ENCODE measurements at regions not wholly inside any gene's neighbourhood (a gene's known extent, or its start where the extent isn't known, plus 50 kb on each side); places are given as distances from the start of the nearest gene placed in this dataset.

GRCh38 chr6:163726037-163726695 lies 311.6 kb downstream of the QKI start (continued):
- TF ChIP-seq ZNF503 (CRISPR knock-in tag; IDR thresholded peaks at IDR 0.05): no peak
- TF ChIP-seq ZNF296 (CRISPR knock-in tag; conservative IDR thresholded peaks at IDR 0.05): no peak
- no peak for TF ChIP-seq RELA (CRISPR knock-in tag; IDR thresholded peaks at IDR 0.05)

- ATAC-seq: no peak
- H3K4me2 ChIP-seq (ENCODE audit: low read depth, low read length): no peak overlapping the region
- no peaks in the 10 kb centered on the region for H3K79me2 ChIP-seq (ENCODE audit: insufficient read depth, low read length)
- WGBS (ENCODE audit: low lambda C conversion rate): 44% methylated on average over 19 of the region's 19 CpGs
- no peak overlapping the region for H3K27ac ChIP-seq (ENCODE audit: extremely low read length, insufficient read depth, low read length)
- intact Hi-C loops (cut with micrococcal nuclease; ENCODE audit: unreplicated experiment): no loop called here
- H3K4me3 ChIP-seq (replicated peaks in 1 of 3; ENCODE audit: insufficient read depth in 1 of 3, low read depth in 2 of 3, low read length in 3 of 3): no peak overlapping the region
- peaks cover 0 to 62% of the 10 kb centered on the region in 2 experiments; a peak in 3 of 5 replicates for H3K27me3 ChIP-seq (ENCODE audit: control insufficient read depth in 1 of 2, insufficient read depth in 2 of 2, low read length in 2 of 2)
- H4K20me1 ChIP-seq (ENCODE audit: insufficient read depth, low read length): no peaks in the 10 kb centered on the region
- BruUV-seq (replicated peaks): no TSS peak
- TF ChIP-seq HMGXB4 (CRISPR knock-in tag; IDR thresholded peaks at IDR 0.05; ENCODE audit: borderline replicate concordance in 1 of 2, low read depth in 1 of 2) (no peak), ATF3 (CRISPR knock-in tag; IDR thresholded peaks at IDR 0.05) (no peak), ZSCAN31 (CRISPR knock-in tag; IDR thresholded peaks at IDR 0.05; ENCODE audit: low read depth) (no peak), ZFP36 (IDR thresholded peaks at IDR 0.05; ENCODE audit: borderline replicate concordance, low read depth, low read length, partially characterized antibody) (no peak), ZNF251 (CRISPR knock-in tag; IDR thresholded peaks at IDR 0.05) (no peak)
- TF ChIP-seq, protein P1, sequence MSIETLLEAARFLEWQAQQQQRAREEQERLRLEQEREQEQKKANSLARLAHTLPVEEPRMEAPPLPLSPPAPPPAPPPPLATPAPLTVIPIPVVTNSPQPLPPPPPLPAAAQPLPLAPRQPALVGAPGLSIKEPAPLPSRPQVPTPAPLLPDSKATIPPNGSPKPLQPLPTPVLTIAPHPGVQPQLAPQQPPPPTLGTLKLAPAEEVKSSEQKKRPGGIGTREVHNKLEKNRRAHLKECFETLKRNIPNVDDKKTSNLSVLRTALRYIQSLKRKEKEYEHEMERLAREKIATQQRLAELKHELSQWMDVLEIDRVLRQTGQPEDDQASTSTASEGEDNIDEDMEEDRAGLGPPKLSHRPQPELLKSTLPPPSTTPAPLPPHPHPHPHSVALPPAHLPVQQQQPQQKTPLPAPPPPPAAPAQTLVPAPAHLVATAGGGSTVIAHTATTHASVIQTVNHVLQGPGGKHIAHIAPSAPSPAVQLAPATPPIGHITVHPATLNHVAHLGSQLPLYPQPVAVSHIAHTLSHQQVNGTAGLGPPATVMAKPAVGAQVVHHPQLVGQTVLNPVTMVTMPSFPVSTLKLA (IDR thresholded peaks at IDR 0.05): peak; percentile 87
- TF ChIP-seq, protein P2, sequence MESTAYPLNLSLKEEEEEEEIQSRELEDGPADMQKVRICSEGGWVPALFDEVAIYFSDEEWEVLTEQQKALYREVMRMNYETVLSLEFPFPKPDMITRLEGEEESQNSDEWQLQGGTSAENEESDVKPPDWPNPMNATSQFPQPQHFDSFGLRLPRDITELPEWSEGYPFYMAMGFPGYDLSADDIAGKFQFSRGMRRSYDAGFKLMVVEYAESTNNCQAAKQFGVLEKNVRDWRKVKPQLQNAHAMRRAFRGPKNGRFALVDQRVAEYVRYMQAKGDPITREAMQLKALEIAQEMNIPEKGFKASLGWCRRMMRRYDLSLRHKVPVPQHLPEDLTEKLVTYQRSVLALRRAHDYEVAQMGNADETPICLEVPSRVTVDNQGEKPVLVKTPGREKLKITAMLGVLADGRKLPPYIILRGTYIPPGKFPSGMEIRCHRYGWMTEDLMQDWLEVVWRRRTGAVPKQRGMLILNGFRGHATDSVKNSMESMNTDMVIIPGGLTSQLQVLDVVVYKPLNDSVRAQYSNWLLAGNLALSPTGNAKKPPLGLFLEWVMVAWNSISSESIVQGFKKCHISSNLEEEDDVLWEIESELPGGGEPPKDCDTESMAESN (CRISPR knock-in tag; conservative IDR thresholded peaks at IDR 0.05): no peak
- CTCF ChIA-PET (ENCODE audit: low intra/inter-chr PET ratio, low total read pairs): no interaction called here
- in situ Hi-C loops (cut with HindIII; ENCODE audit: extremely low pct_ligation_motif_present, low pct_unique_long_range_greater_than_20kb): no loop called here
- no peak overlapping the region for H2AFZ ChIP-seq (ENCODE audit: low read length)
- H3K9ac ChIP-seq (ENCODE audit: insufficient read depth, low read depth, low read length): no peak overlapping the region
- FAIRE-seq: no peak
- H3K36me3 ChIP-seq (replicated peaks in 1 of 2; ENCODE audit: control insufficient read depth in 1 of 2, insufficient read depth in 2 of 2, low read length in 2 of 2): no peaks in the 10 kb centered on the region
- H3K4me1 ChIP-seq (ENCODE audit: insufficient read depth, low read length): no peaks in the 10 kb centered on the region
- no peaks in the 10 kb centered on the region for H3K9me3 ChIP-seq (ENCODE audit: low read length)
- POLR2A ChIA-PET: no interaction called here
- DNase-seq (ENCODE audit: low spot score): no peak
These were observed 310.8 kb downstream of the QKI start for GRCh38 chr6:163725008-163725941.

All from HepG2 (cell line).